K562 (cell line): ENCODE measurements at regions not wholly inside any gene's neighbourhood (a gene's known extent, or its start where the extent isn't known, plus 50 kb on each side); places are given as distances from the start of the nearest gene placed in this dataset.

Source experiments
- ATAC-seq: fragments of 200-7000 bp; cut with Tn5 transposase; 3 replicates; pipeline ENCODE4 v1.9.1; 2020; ENCODE audit warnings: moderate library complexity
- BruUV-seq: library from RNA; stranded (reverse); fragments of 400-500 nt; replicated peaks from 2 replicates; lab custom pipeline; 2021; lab: Mats Ljungman, UMichigan
- CTCF ChIA-PET: fragments of 300-600 bp; formaldehyde crosslinking; extraction: SDS; loops from one replicate; lab custom pipeline; 2021; ENCODE audit warnings: low intra/inter-chr PET ratio; lab: Yijun Ruan, JAX
- POLR2A ChIA-PET: fragments of 300-600, 350-650 bp; sonication (Branson Sonifier 250); formaldehyde crosslinking; extraction: SDS; loops from one replicate; lab custom pipeline; 2021; ENCODE audit warnings: antibody characterized with exemption, inconsistent platforms; lab: Yijun Ruan, JAX
- DNase-seq, 4 experiments: peaks; one replicate each; pipeline versions ENCODE4 v3.0.0 to v3.0.0-alpha.2; 2011 to 2018; ENCODE audit warnings: low spot score in 3 of 4, mixed read lengths in 3 of 4; ENCODE audit errors: extremely low read depth in 1 of 4
- FAIRE-seq: peaks from 2 replicates; lab custom pipeline; 2011; peaks lifted over from hg19 to GRCh38; lab: Jason Lieb, UNC
- H2AFZ ChIP-seq: 2 replicates; pipeline ENCODE4 v1.6.0; 2011; ENCODE audit warnings: low read depth, low read length, control low read depth, inconsistent platforms
- H3K27ac ChIP-seq: fragments of 200-600 bp; 3 replicates; pipeline ENCODE4 v1.8.0; 2011; ENCODE audit warnings: low read depth, mild to moderate bottlenecking, control low read depth, inconsistent platforms, low read length, moderate library complexity, mixed read lengths; ENCODE audit errors: extremely low read depth
- H3K27me3 ChIP-seq, 2 experiments: fragments of 300-600 bp in 1 of 2; 2 replicates in 1 of 2; 3 replicates in 1 of 2; pipeline versions ENCODE4 v1.6.0 to v1.8.0; 2011; ENCODE audit warnings: inconsistent platforms in 2 of 2, low read length in 2 of 2, mild to moderate bottlenecking in 1 of 2, mixed read lengths in 1 of 2, moderate library complexity in 1 of 2; ENCODE audit not compliant: control insufficient read depth in 2 of 2, insufficient read depth in 2 of 2
- H3K36me3 ChIP-seq: fragments of 300-600 bp; 3 replicates; pipeline ENCODE4 v1.8.0; 2011; ENCODE audit warnings: mild to moderate bottlenecking, low read length, inconsistent platforms; ENCODE audit not compliant: control insufficient read depth, insufficient read depth
- H3K4me1 ChIP-seq, 2 experiments: fragments of 200-600 bp in 1 of 2; replicated peaks in 1 of 2; 2 replicates in 1 of 2; 3 replicates in 1 of 2; pipeline versions ENCODE4 v1.5.1 to v1.8.0; 2011; ENCODE audit warnings: inconsistent platforms in 2 of 2, low read length in 2 of 2, mild to moderate bottlenecking in 1 of 2, mixed read lengths in 1 of 2, moderate library complexity in 1 of 2; ENCODE audit not compliant: control insufficient read depth in 2 of 2, insufficient read depth in 2 of 2
- H3K4me2 ChIP-seq: 2 replicates; pipeline ENCODE4 v1.6.1; 2011; ENCODE audit warnings: low read length, control low read depth, inconsistent platforms, mixed read lengths; ENCODE audit not compliant: insufficient read depth
- H3K4me3 ChIP-seq: fragments of 200-600 bp; sonication (generic), shearing (Covaris generic); 2 replicates; pipeline ENCODE4 v1.5.1; 2016; ENCODE audit warnings: control low read depth, inconsistent platforms
- H3K79me2 ChIP-seq: fragments of 200-600 bp; 3 replicates; pipeline ENCODE4 v1.8.0; 2011; ENCODE audit warnings: low read length, inconsistent platforms; ENCODE audit not compliant: control insufficient read depth, insufficient read depth
- H3K9ac ChIP-seq, 2 experiments: 2 replicates each; pipeline versions ENCODE4 v1.6.0 to v1.6.1; 2011; ENCODE audit warnings: low read depth in 2 of 2, low read length in 2 of 2, control low read depth in 1 of 2, inconsistent platforms in 1 of 2, mild to moderate bottlenecking in 1 of 2, mixed read lengths in 1 of 2; ENCODE audit not compliant: insufficient read depth in 1 of 2
- H3K9me1 ChIP-seq: one replicate; pipeline ENCODE4 v1.6.0; 2011; ENCODE audit warnings: inconsistent platforms, mild to moderate bottlenecking, low read length, moderate library complexity; ENCODE audit not compliant: control insufficient read depth, insufficient read depth
- H3K9me3 ChIP-seq: replicated peaks from 2 replicates; pipeline ENCODE4 v1.5.1; 2011; ENCODE audit warnings: low read depth, low read length, inconsistent platforms; ENCODE audit not compliant: control insufficient read depth, insufficient read depth
- H4K20me1 ChIP-seq: replicated peaks from 2 replicates; pipeline ENCODE4 v1.6.1; 2011; ENCODE audit warnings: low read length, inconsistent platforms, mixed read lengths; ENCODE audit not compliant: control insufficient read depth, insufficient read depth
- AFF1 ChIP-seq, 2 experiments: fragments of 450-650 bp; IDR thresholded peaks; 2 replicates each; pipeline ENCODE4 v1.6.1; 2018; ENCODE audit warnings: mild to moderate bottlenecking in 2 of 2, low read depth in 1 of 2; ENCODE audit not compliant: partially characterized antibody in 2 of 2
- BCL6 ChIP-seq: fragments of 250-450 bp; sonication (Bioruptor Pico); IDR thresholded peaks from 2 replicates; pipeline ENCODE4 v1.4.0; 2020
- ID3 ChIP-seq, 2 experiments: fragments of 250-450 bp in 1 of 2; fragments of 450-650 bp in 1 of 2; sonication (Bioruptor Pico) in 1 of 2; IDR thresholded peaks; 2 replicates each; pipeline versions ENCODE4 v1.6.1 to v1.8.0; 2016 to 2021; ENCODE audit warnings: mild to moderate bottlenecking in 2 of 2, moderate library complexity in 2 of 2, missing compliant biosample characterization in 1 of 2, missing genetic modification characterization in 1 of 2
- MCM5 ChIP-seq: fragments of 450-650 bp; IDR thresholded peaks from 2 replicates; pipeline ENCODE4 v1.6.1; 2016; ENCODE audit warnings: low read depth
- MLX ChIP-seq, 2 experiments: fragments of 450-650 bp in 1 of 2; sonication (generic) in 1 of 2; formaldehyde crosslinking; conservative IDR thresholded peaks; 2 replicates each; pipeline versions ENCODE4 v1.4.0 to v1.8.1; 2020 to 2022; ENCODE audit warnings: mild to moderate bottlenecking in 1 of 2, missing genetic modification reagents in 1 of 2
- NRF1 ChIP-seq, 2 experiments: fragments of 450-650 bp; IDR thresholded peaks in 1 of 2; conservative IDR thresholded peaks in 1 of 2; 2 replicates each; pipeline ENCODE4 v1.6.1; 2014; ENCODE audit warnings: mild to moderate bottlenecking in 2 of 2
- PHF21A ChIP-seq: fragments of 450-650 bp; IDR thresholded peaks from 2 replicates; pipeline ENCODE4 v1.6.1; 2017; ENCODE audit warnings: low read depth, borderline replicate concordance
- TOE1 ChIP-seq, 2 experiments: fragments of 450-650 bp in 1 of 2; sonication (generic) in 1 of 2; formaldehyde crosslinking in 1 of 2; IDR thresholded peaks; 2 replicates each; pipeline versions ENCODE4 v1.7.1 to v1.8.0; 2016 to 2022; ENCODE audit warnings: borderline replicate concordance in 2 of 2, mild to moderate bottlenecking in 2 of 2, antibody characterized with exemption in 1 of 2, inconsistent platforms in 1 of 2, low read depth in 1 of 2, missing genetic modification reagents in 1 of 2, moderate library complexity in 1 of 2
- TRIM28 ChIP-seq: fragments of 450-650 bp; IDR thresholded peaks from 2 replicates; pipeline ENCODE4 v1.6.1; 2017
- YBX1 ChIP-seq: fragments of 450-650 bp; IDR thresholded peaks from 2 replicates; pipeline ENCODE4 v1.7.1; 2016; ENCODE audit warnings: mild to moderate bottlenecking
- ZNF324 ChIP-seq: fragments of 250-450 bp; sonication (Bioruptor Pico); IDR thresholded peaks from 2 replicates; pipeline ENCODE4 v1.4.0; 2020; ENCODE audit warnings: mild to moderate bottlenecking
- WGBS: fragments of 100-300 bp; shearing (Covaris generic); methylation state at CpG from one replicate; pipeline ENCODE4 v1.1.6; 2016; ENCODE audit warnings: low coverage, mixed read lengths; ENCODE audit not compliant: insufficient coverage; ENCODE audit errors: missing lambda C conversion rate; 5-methylcytosine and 5-hydroxymethylcytosine counted together
- in situ Hi-C: fragments of 300-500 bp; cut with MboI; formaldehyde crosslinking; loops from 4 replicates; pipeline ENCODE4 v1.15.0; 2018; ENCODE audit warnings: inconsistent platforms, mixed read lengths
- intact Hi-C: fragments of 100-400 bp; cut with micrococcal nuclease; formaldehyde crosslinking; loops from 2 replicates; pipeline ENCODE4 v1.14.2; 2022

- no peak for TF ChIP-seq YBX1
- no TSS peak for BruUV-seq
- Histone ChIP-seq H3K4me2 (no peak overlapping the region), H3K27me3 (no peaks in the 10 kb centered on the region), H3K36me3 (no peaks in the 10 kb centered on the region), H3K9me3 (no peaks in the 10 kb centered on the region), H3K4me1 (no peaks in the 10 kb centered on the region), H3K79me2 (no peaks in the 10 kb centered on the region), H3K27ac (no peak overlapping the region), H3K9ac (no peak overlapping the region), H3K4me3 (no peak overlapping the region), H2AFZ (no peak overlapping the region), H3K9me1 (no peaks in the 10 kb centered on the region), H4K20me1 (no peaks in the 10 kb centered on the region)
- POLR2A ChIA-PET: no interaction called here
- no peak for ATAC-seq
- DNase-seq: no peak
- no peak for FAIRE-seq
- CTCF ChIA-PET: no interaction called here
- intact Hi-C loops: no loop called here
- WGBS: 0% methylated on average over 1 of the region's 1 CpG
- in situ Hi-C loops: no loop called here
Measured at GRCh38 chr4:14345356-14345775, 656.9 kb upstream of the CPEB2 start.

GRCh38 chr4:14347526-14347925, 654.8 kb upstream of the CPEB2 start:
- no peaks in the 10 kb centered on the region; the same call in 1 of the 2 replicates for H3K9me3 ChIP-seq
- TF ChIP-seq BCL6 (CRISPR knock-in tag): no peak
- TF ChIP-seq MLX (CRISPR knock-in tag; conservative IDR thresholded peaks at IDR 0.05): no peak
- no peak for TF ChIP-seq AFF1 (IDR thresholded peaks at IDR 0.05; ENCODE audit: low read depth in 1 of 2, partially characterized antibody in 2 of 2)
- TF ChIP-seq TOE1 (IDR thresholded peaks at IDR 0.05; ENCODE audit: borderline replicate concordance): no peak
- no peak for TF ChIP-seq TOE1 (CRISPR knock-in tag; IDR thresholded peaks at IDR 0.05; ENCODE audit: borderline replicate concordance, low read depth)
- TF ChIP-seq MCM5: no peak
- TF ChIP-seq ZNF324: no peak
- no peak for TF ChIP-seq NRF1 (conservative IDR thresholded peaks at IDR 0.05 in 1 of 2, IDR thresholded peaks at IDR 0.05 in 1 of 2)
- TF ChIP-seq TRIM28: no peak
- no peak for TF ChIP-seq PHF21A
- no peak for TF ChIP-seq ID3 (CRISPR knock-in tag; IDR thresholded peaks at IDR 0.05)
- no peak for TF ChIP-seq ID3 (tag; IDR thresholded peaks at IDR 0.05)

More at GRCh38 chr4:14347526-14347925, 654.8 kb upstream of the CPEB2 start:
- no peak for DNase-seq
- no peak overlapping the region for H3K9ac ChIP-seq
- H3K9me1 ChIP-seq: no peaks in the 10 kb centered on the region
- no peak overlapping the region for H3K27ac ChIP-seq
- H3K4me3 ChIP-seq: no peak overlapping the region
- intact Hi-C loops: no loop called here
- BruUV-seq: no TSS peak
- CTCF ChIA-PET: no interaction called here
- POLR2A ChIA-PET: no interaction called here
- H2AFZ ChIP-seq: no peak overlapping the region
- no peak overlapping the region for H3K4me2 ChIP-seq
- no peaks in the 10 kb centered on the region for H3K36me3 ChIP-seq
- no peaks in the 10 kb centered on the region for H3K4me1 ChIP-seq
- H3K27me3 ChIP-seq: no peaks in the 10 kb centered on the region
- no peaks in the 10 kb centered on the region for H3K79me2 ChIP-seq
- WGBS: 0% methylated on average over 7 of the region's 7 CpGs
- no peak for FAIRE-seq
- no peak for ATAC-seq
- in situ Hi-C loops: no loop called here
- no peaks in the 10 kb centered on the region for H4K20me1 ChIP-seq
